ENCODE measurements at regions not wholly inside any gene's neighbourhood (a gene's known extent, or its start where the extent isn't known, plus 50 kb on each side); places are given as distances from the start of the nearest gene placed in this dataset.

DNA sequence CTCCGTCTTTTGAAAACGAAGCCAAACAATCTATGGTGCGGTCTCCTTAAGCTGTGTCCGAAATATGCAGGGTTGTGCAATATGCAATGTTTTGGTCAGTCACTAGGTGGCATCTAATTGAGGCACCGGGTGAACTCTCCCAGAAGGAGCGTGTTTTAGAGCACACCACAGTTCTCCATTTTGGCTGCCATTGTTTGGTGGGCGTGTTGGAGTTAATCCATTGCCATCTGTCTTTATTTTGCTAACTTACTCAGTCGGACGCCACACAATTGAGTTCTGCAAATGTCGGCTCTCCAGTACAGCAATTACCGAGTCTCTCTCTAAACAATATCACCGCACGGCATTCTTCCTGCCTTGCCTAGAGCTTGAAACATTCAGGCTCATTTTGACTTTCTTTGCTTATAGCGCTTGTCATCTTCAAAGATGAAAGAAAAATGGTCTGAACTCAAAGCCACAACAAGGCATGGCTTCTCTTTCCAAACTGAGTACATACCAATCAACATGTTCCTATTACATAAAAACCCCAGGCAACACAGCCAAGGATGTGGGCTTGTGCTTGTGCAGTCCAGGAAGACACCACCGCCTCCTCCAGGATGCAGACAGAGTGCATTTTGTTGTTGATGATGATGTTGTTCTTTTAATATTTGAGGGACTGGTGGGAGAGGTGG, 182.0 kb upstream of the SERP2 start:
- peak; percentile 86 to 90 (median 87) for TF ChIP-seq CTCF (IDR thresholded peaks at IDR 0.05)
- no peak for TF ChIP-seq POLR2A (IDR thresholded peaks at IDR 0.05)
